GM13977 (cell line): ENCODE measurements at regions not wholly inside any gene's neighbourhood (a gene's known extent, or its start where the extent isn't known, plus 50 kb on each side); places are given as distances from the start of the nearest gene placed in this dataset.

ENCODE experiments used
- DNase-seq: peaks from one replicate; pipeline ENCODE4 v3.0.0; 2012; ENCODE audit warnings: low spot score
- in situ Hi-C: fragments of 300-500 bp; cut with MboI; formaldehyde crosslinking; loops from one replicate; pipeline ENCODE4 v1.12.0; 2022; ENCODE audit warnings: low sequenced_read_pairs, low pct_unique_long_range_greater_than_20kb, mixed read lengths, inconsistent platforms; ENCODE audit not compliant: unreplicated experiment
- TF ChIP-seq, protein P1 (sequence below): IDR thresholded peaks from 2 replicates; pipeline ENCODE4 v1.5.1; 2012; ENCODE audit warnings: mild to moderate bottlenecking, control low read depth; ENCODE audit not compliant: insufficient read depth; ENCODE audit errors: extremely low read depth, missing control alignments

DNA sequence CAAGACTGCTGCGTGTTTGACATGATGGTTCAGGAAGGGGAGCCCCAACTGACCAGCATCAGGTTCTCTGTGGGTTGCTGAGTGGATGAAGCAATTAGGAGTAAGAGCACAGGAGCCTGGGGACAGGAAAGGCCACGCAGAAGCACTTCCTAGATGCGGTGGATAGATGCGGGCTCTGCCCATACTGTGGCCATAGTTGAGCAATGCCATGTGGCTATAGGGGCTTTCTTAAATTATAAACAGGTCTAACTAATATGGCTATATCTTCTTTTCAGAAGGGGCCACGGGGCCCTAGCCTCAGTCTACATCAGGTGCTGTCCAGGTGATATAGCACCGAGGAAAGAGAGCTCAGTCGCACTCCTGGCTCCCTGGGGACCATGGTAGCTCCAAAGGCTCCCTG, 198.6 kb downstream of the GADD45G start:
- DNase-seq, result no peak
- TF ChIP-seq, protein P1, sequence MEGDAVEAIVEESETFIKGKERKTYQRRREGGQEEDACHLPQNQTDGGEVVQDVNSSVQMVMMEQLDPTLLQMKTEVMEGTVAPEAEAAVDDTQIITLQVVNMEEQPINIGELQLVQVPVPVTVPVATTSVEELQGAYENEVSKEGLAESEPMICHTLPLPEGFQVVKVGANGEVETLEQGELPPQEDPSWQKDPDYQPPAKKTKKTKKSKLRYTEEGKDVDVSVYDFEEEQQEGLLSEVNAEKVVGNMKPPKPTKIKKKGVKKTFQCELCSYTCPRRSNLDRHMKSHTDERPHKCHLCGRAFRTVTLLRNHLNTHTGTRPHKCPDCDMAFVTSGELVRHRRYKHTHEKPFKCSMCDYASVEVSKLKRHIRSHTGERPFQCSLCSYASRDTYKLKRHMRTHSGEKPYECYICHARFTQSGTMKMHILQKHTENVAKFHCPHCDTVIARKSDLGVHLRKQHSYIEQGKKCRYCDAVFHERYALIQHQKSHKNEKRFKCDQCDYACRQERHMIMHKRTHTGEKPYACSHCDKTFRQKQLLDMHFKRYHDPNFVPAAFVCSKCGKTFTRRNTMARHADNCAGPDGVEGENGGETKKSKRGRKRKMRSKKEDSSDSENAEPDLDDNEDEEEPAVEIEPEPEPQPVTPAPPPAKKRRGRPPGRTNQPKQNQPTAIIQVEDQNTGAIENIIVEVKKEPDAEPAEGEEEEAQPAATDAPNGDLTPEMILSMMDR, result no peak
- in situ Hi-C loops, result no loop called here

DNA sequence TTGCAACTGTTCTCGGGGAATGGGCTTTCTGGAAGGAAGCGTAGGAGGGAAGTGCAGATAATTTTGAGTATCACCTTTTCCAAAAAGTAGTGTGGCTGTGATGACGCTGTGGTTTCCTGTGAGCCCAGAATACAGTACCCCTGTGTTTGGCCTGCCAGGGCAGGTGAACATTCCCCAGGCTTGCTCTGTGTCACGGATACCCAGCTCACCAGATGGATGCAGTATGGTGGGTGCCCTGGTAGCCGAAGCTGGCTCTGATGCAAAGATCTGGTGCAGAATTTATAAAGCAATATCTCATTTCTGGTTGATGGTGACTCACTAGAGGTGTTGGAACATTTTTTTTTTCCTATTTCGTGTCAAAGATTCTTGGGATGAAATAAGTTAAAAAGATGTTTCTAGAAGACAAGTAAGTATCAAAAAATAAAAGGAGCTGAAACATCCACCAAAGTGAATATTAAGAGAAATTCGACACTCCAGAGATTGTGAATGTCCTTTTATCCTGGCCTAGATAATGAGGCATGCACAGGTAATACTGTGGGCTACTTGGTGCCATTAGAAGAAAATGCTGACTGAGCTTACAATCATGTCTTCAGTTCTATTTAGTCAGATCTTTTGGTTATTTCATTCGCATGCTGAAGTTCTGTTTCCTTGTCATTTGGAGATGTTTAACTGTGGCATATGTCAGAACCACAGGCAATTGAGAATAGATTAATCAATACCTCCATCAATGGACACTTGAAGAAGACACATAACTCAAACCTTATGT, 200.1 kb downstream of the GADD45G start:
- TF ChIP-seq, protein P1, result no peak
- no peak for DNase-seq

DNA sequence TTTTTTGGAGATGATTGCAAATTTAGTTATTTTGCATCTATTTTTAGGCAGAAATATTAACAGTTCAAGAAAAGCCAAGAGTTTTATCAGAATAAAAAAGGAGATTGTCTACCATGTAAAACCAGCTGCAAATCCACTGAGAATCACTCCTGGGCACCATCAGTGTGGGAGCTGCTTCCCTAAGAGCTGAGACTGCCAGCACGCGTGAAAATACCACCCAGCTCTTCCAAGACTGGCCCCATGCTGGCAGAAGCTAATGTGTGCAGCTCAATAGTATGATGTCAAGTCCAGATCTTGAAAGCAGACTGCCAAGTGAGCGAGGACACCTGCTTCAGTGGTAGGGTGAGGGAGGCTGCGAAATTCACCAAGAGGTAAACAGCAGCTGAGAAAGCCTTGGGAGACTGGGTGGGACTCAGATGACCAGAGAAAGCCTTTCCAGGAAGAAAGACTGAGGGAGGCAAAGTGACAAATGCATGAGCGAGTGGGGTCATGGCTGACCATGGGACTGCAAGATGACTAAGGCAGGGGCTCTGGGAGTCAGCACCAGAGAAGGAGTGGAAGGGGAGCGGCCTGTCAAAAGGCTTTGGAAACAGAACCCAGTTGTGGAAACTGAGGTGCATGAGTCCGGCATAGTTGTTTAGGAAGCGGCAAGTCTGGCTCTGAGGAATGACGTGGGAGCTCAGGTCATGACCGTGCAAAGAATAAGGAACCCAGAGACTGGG, 200.9 kb downstream of the GADD45G start:
- TF ChIP-seq, protein P1, result no peak
- DNase-seq, result no peak
- in situ Hi-C loops, result no loop called here

More for the DNA sequence above, 200.1 kb downstream of the GADD45G start:
- in situ Hi-C loops, result no loop called here

DNA sequence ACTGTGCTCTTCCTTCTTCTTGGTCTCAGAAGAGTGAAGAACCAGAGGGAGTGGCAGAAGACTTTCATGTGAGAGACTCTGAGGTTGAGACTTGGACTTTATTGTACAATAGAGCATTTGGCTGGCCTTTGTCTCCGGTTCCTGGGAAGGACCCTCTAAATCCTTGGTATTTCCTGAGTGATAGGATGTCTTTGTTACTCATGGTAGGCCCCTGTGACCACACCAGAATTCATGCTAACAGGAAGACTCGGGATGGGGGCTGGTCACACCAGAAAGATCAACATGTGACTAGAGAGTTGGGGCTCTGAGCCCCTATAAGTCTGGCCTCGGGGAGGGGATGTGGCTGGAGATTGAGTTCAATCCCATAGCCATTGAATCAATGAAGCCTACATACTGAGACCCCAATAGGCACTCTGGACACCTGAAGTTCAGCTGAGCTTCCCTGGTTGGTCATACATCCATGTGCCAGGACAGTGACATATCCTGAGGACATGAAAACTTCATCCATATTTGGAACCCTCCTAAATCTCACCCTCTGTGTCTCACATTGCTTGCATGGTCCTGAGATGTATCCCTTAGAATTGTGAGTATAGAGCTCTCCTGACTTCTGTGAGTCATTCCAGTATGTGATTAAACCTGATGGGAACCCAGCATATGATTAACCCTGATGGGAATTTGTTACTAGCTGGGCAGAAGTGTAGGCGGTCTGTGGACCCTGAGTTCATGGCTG, 201.7 kb downstream of the GADD45G start:
- in situ Hi-C loops, result no loop called here
- TF ChIP-seq, protein P1, result no peak
- no peak for DNase-seq

DNA sequence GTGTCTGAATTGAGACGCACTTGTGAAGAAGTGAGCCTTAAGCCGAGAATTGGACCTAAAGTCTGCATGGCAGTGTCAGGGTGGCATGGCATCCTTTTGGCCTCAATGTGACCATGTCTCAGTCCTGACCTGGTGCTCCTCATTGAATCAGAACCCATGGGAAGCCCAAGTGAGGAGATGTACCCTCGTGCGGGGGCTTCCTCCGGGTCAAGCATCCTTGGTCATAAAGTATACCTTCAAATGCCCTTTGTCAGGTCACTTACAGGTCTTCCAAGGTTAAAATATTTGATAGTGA, 202.2 kb downstream of the GADD45G start:
- in situ Hi-C loops, result no loop called here
- TF ChIP-seq, protein P1, result no peak
- DNase-seq, result no peak

DNA sequence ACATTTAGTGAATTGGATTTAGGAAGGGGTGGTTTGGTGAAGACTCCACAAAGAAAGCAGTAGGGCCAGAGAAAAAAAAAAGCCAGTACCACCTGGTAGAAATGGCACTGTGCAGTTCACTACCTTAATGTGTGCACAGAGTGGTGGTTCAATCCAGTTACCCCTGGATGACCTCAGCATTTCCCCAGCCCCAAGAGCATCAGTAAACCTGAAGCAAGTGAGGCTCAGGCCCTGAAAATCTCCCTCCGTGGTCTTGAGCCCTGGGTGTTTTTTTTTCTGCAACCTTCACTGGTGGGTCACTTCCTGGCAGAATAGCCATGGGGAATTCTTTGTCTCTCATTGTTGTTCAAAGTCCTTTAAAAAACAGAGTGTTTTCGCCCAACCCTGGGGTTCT, 202.9 kb downstream of the GADD45G start:
- in situ Hi-C loops, result no loop called here
- TF ChIP-seq, protein P1, result no peak
- DNase-seq, result no peak
